ENCODE measurements at regions not wholly inside any gene's neighbourhood (a gene's known extent, or its start where the extent isn't known, plus 50 kb on each side); places are given as distances from the start of the nearest gene placed in this dataset.
A peak's percentile ranks its signal among the peaks of the same experiment; 100 is the strongest.

DNA sequence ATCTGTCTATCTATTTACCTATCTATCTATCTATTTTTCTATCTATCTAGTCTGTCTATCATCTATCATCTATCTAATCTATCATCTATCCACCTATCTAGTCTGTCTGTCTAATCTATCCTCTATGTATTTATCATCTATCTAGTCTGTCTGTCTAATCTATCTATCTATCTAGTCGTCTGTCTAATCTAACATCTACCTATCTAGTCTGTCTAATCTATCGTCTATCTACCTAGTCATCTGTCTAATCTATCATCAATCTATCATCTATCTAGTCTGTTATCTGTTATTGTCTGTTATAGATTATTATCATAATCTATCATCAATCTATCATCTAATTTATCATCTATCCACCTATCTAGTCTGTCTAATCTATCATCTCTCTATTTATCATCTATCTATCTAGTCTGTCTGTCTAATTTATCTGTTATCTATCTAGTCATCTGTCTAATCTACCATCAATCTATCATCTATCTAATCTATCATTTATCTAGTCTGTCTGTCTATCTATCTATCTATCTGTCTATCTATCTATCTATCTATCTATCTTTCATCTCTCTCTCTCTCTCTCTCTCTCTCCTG, 80.2 kb upstream of the ZNF618 start:
- TF ChIP-seq, protein P1, sequence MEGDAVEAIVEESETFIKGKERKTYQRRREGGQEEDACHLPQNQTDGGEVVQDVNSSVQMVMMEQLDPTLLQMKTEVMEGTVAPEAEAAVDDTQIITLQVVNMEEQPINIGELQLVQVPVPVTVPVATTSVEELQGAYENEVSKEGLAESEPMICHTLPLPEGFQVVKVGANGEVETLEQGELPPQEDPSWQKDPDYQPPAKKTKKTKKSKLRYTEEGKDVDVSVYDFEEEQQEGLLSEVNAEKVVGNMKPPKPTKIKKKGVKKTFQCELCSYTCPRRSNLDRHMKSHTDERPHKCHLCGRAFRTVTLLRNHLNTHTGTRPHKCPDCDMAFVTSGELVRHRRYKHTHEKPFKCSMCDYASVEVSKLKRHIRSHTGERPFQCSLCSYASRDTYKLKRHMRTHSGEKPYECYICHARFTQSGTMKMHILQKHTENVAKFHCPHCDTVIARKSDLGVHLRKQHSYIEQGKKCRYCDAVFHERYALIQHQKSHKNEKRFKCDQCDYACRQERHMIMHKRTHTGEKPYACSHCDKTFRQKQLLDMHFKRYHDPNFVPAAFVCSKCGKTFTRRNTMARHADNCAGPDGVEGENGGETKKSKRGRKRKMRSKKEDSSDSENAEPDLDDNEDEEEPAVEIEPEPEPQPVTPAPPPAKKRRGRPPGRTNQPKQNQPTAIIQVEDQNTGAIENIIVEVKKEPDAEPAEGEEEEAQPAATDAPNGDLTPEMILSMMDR (IDR thresholded peaks at IDR 0.05; ENCODE audit: low read depth, low read length, missing control alignments): no peak
- DNase-seq (ENCODE audit: low read depth): no peak
- no peak overlapping the region for H3K4me3 ChIP-seq (ENCODE audit: low read depth, low read length)

DNA sequence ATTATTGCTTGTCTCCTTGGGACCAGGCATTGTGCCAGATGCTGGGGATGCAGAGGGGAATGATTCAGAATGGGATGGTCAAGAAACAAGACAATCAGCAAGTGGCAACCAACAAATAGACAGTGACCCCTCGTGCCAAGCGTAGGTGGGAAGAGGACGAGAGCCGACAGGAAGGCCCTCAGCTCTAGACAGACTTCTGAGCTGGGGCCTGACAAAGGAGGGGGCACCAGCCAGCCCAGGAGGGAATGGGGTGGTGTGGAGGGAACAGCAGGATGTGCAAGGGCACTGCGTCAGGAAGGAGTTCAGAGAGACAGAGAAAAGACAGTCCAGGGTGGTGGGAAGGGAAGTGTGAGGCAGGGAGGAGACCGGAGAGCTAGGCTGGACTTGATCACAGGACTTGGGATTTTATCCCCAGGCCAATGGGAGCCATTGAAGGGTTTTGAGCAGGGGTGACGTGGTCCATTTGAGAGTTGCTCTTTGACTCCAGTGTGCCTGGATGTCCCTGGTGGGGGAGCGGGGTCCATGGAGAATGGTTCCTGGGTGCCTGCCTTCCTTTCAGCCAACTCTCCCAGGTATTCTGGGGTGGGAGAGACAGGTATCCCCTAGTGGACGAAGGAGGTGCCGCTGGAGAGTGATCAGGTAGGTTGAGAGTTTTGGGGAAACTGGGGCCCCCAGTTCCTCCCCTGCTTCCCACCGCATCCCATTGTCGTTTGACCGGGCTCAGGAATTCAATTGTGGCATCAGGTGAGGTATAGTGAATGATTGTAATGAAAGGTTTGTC, 79.3 kb upstream of the ZNF618 start:
- no peak for DNase-seq (ENCODE audit: low read depth)
- TF ChIP-seq, protein P1 (IDR thresholded peaks at IDR 0.05; ENCODE audit: low read depth, low read length, missing control alignments): peak; percentile 6
- no peak overlapping the region for H3K4me3 ChIP-seq (ENCODE audit: low read depth, low read length)

DNA sequence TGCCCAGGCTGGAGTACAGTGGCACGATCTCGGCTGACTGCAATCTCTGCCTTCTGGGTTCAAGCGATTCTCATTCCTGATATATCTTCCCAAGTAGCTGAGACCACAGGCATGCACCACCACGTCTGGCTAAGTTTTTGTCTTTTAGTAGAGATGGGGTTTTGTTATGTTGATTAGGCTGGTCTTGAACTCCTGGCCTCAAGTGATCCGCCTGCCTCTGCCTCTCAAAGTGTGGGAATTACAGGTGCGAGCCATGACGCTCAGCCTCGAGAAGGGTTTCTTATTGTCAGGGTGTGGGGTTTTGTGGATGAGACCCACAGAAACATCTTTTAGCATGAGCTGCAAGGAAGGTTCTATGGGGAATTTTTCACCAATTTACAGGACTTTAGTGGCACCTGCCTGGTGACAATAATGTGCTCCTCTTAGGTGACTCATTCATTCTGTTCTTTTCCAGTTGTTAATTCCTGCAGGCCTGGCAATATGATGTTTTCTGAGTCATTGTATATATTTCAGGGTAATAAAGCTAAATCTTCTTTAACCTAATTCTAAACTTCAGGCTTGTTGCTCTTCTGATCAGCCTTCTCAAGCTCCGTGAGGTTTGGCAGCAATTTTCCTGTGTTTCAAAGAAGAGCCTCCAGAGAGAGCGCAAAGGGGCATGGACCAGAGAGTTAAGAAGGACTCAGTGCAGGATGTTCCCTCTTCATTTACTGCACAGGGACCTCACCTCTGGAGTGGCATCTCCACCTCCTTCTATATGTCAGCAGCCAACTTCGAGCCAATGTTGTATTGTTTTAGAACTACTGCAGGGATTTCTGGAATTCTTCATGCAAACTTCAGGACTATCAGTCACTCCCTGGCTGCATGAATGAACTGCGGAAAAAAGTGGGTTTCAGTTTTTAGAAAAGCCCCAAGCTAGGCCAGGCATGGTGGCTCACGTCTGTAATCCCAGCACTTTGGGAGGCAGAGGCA, 77.8 kb upstream of the ZNF618 start:
- TF ChIP-seq, protein P1 (IDR thresholded peaks at IDR 0.05; ENCODE audit: low read depth, low read length, missing control alignments): no peak
- no peak for DNase-seq (ENCODE audit: low read depth)
- no peak overlapping the region for H3K4me3 ChIP-seq (ENCODE audit: low read depth, low read length)

DNA sequence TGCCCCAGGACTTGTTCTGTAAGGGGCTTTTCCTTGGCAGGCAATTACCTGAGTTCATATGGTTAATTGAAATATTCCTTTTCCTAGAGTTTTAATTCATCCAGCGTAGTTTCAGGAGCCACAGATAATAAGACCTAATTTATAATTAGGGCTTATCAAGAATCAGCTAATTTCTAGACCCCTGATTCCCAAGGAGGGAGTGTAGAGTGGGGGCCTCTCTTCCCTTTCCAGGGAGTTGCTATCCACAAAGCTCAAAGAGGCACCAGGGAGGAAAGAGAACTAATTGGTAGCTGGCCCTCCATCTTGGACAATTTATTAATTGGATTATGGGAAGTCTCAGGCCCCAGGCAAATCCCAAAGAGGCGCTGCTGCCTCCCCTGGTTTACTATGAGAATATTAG, 75.8 kb upstream of the ZNF618 start:
- H3K4me3 ChIP-seq (ENCODE audit: low read depth, low read length): no peak overlapping the region
- TF ChIP-seq, protein P1 (IDR thresholded peaks at IDR 0.05; ENCODE audit: low read depth, low read length, missing control alignments): no peak
- no peak for DNase-seq (ENCODE audit: low read depth)

DNA sequence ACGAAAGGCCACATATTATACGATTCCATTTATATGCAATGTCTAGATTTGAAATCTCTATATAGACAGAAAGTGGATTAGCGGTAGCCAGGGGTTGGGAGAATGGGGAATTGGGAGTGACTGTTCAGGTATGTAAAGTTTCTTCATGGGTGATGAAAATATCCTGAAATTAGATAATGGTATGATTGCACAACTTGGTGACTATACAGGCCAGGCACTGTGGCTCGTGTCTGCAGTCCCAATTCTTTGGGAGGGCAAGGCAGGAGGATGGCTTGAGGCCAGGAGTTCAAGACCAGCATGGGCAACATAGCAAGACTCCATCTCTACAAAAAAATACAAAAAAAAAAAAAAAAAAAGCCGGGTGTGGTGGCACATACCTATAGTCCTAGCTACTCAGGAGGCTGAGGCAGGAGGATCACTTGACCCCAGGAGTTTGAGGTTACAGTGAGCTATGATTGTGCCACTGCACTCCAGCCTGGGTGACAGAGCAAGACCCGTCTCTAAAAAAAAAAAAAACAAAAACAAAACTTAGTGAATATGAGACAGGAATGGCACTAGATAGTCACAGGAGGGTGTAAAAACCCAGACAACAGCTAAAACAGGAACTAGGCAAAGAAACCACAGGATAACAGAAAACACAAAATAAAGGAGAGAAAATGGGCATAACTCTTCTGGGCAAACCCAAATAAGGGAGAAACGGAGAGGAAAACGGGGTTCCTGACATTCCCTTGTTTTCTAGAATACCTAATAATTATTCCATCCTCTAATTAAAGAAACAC, 72.1 kb upstream of the ZNF618 start:
- no peak for DNase-seq (ENCODE audit: low read depth)
- TF ChIP-seq, protein P1 (IDR thresholded peaks at IDR 0.05; ENCODE audit: low read depth, low read length, missing control alignments): no peak
- H3K4me3 ChIP-seq (ENCODE audit: low read depth, low read length): no peak overlapping the region

DNA sequence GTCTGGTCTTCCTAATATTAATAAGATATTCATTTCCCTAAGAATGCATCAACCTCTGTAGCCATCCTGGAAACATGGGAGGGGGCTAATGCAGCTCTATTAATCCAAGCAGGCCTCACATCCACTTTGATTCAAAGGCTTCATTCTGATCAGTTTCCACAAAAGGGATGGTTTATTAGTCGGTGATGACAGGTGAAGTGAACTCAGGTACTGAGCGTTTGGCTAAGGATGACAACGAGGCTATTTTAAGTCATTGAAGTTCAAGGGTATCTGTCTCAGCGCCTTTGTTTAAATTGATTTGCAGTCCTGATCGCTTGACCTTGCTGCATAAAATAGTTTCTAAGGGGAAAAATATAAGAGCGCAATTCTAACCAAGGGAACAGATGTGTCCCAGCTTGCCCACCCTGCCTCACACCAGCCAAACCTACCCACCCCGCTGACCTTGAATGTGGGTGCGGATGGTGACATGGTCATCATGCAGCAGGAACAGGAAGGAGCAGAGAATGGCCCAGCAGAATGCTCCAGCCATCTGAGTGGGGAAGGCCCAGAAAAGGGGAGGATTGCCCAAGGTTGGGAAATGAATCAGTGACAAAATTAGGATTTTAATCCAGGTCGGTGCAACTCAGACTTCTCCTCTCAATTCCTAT, 70.5 kb upstream of the ZNF618 start:
- no peak overlapping the region for H3K4me3 ChIP-seq (ENCODE audit: low read depth, low read length)
- TF ChIP-seq, protein P1 (IDR thresholded peaks at IDR 0.05; ENCODE audit: low read depth, low read length, missing control alignments): no peak
- DNase-seq (ENCODE audit: low read depth): no peak
